ENCODE measurements at regions not wholly inside any gene's neighbourhood (a gene's known extent, or its start where the extent isn't known, plus 50 kb on each side); places are given as distances from the start of the nearest gene placed in this dataset.

GRCh38 chr5:67908126-67908765, 307.3 kb upstream of the PIK3R1 start:
- no peak overlapping the region for H3K23ac ChIP-seq (ENCODE audit: insufficient read length, low read depth, low read length)
- no peak overlapping the region for H3K4ac ChIP-seq (ENCODE audit: low read depth, low read length)
- no peak overlapping the region for H2BK15ac ChIP-seq (ENCODE audit: low read depth, low read length)
- no peak overlapping the region for H3K9ac ChIP-seq (ENCODE audit: extremely low read depth, insufficient read length, low read length)
- no peaks in the 10 kb centered on the region for H3K79me1 ChIP-seq (ENCODE audit: insufficient read depth, low read depth, low read length, poor library complexity, severe bottlenecking)
- H4K91ac ChIP-seq (ENCODE audit: insufficient read length, low read depth, low read length) = no peak overlapping the region
- no peak for DNase-seq
- H2AFZ ChIP-seq (ENCODE audit: low read length) = no peak overlapping the region
- peaks cover 5 to 11% of the 10 kb centered on the region in 2 experiments for H3K4me1 Mint-ChIP-seq
- H3K27me3 Mint-ChIP-seq (ENCODE audit: low read depth) = no peaks in the 10 kb centered on the region
- no peak overlapping the region for H2BK5ac ChIP-seq (ENCODE audit: insufficient read length, low read length)
- no peak overlapping the region for H3T11ph ChIP-seq (ENCODE audit: low read length)
- H3K9me3 Mint-ChIP-seq = no peaks in the 10 kb centered on the region
- no peaks in the 10 kb centered on the region for H3K27me3 ChIP-seq (ENCODE audit: insufficient read depth, low read length)
- no peak overlapping the region for H4K8ac ChIP-seq (replicated peaks; ENCODE audit: insufficient read length, low read depth, low read length)
- no peak overlapping the region for H3K14ac ChIP-seq (ENCODE audit: insufficient read depth, low read length)
- H3K56ac ChIP-seq (ENCODE audit: insufficient read length, low read depth, low read length) = no peak overlapping the region
- no peak overlapping the region for H2BK120ac ChIP-seq (ENCODE audit: low read depth, low read length, poor library complexity, severe bottlenecking)
- no peaks in the 10 kb centered on the region for H4K20me1 ChIP-seq (ENCODE audit: control insufficient read depth, insufficient read depth, insufficient read length)
- H3K27ac ChIP-seq (ENCODE audit: insufficient read length, low read depth, low read length) = no peak overlapping the region
- no peaks in the 10 kb centered on the region for H3K4me1 ChIP-seq (ENCODE audit: insufficient read depth, low read length)
- H3K9me3 ChIP-seq (ENCODE audit: control insufficient read depth, low read depth, low read length) = no peaks in the 10 kb centered on the region
- H3K18ac ChIP-seq (ENCODE audit: insufficient read length, low read depth, low read length) = no peak overlapping the region
- no peak for TF ChIP-seq CTCF (conservative IDR thresholded peaks at IDR 0.05)
- H2BK12ac ChIP-seq (ENCODE audit: insufficient read length, low read depth, low read length) = no peak overlapping the region
- H3K36me3 Mint-ChIP-seq (ENCODE audit: insufficient read depth in 1 of 3, low read depth in 3 of 3) = no peaks in the 10 kb centered on the region
- H3K79me2 ChIP-seq (ENCODE audit: insufficient read depth, low read length) = no peaks in the 10 kb centered on the region
- no CpG with 5 or more reads among the region's 6 CpGs for WGBS (ENCODE audit: extremely low coverage, insufficient read length, low lambda C conversion rate)
- no peak overlapping the region for H3K4me3 Mint-ChIP-seq
- H3K4me2 ChIP-seq (ENCODE audit: insufficient read depth, insufficient read length, low read length) = no peak overlapping the region
- H2AK5ac ChIP-seq (ENCODE audit: insufficient read length, low read length) = no peak overlapping the region
- no peak overlapping the region for H3K27ac Mint-ChIP-seq
- H4K5ac ChIP-seq (ENCODE audit: insufficient read length, low read depth, low read length) = no peak overlapping the region
- no peaks in the 10 kb centered on the region for H3K23me2 ChIP-seq (ENCODE audit: insufficient read length, low read depth, low read length, poor library complexity, severe bottlenecking)
- no peak overlapping the region for H2BK20ac ChIP-seq (ENCODE audit: low read depth, low read length, poor library complexity, severe bottlenecking)
